Suprapubic skin (tissue), 4 donors: ENCODE measurements at regions not wholly inside any gene's neighbourhood (a gene's known extent, or its start where the extent isn't known, plus 50 kb on each side); places are given as distances from the start of the nearest gene placed in this dataset.

Source experiments
- CTCF ChIP-seq, 2 donors: fragments of 200-600 bp in 1 of 2; fragments of 450-650 bp in 1 of 2; sonication (generic) in 1 of 2; IDR thresholded peaks; one replicate each; pipeline ENCODE4 v1.5.1; 2016 to 2019; ENCODE audit warnings: antibody characterized with exemption in 2 of 2, mild to moderate bottlenecking in 1 of 2, moderate library complexity in 1 of 2
- EP300 ChIP-seq: sonication (generic); formaldehyde crosslinking; IDR thresholded peaks from one replicate; pipeline ENCODE4 v1.6.1; 2017; ENCODE audit warnings: antibody characterized with exemption
- POLR2A ChIP-seq, 2 donors: fragments of 450-650 bp; IDR thresholded peaks; one replicate each; pipeline ENCODE4 v1.6.1; 2017; ENCODE audit warnings: antibody characterized with exemption in 2 of 2, mild to moderate bottlenecking in 2 of 2, moderate library complexity in 2 of 2
- POLR2AphosphoS5 ChIP-seq, 3 donors: sonication (generic); formaldehyde crosslinking; IDR thresholded peaks; one replicate each; pipeline ENCODE4 v1.6.1; 2017; ENCODE audit warnings: antibody characterized with exemption in 3 of 3

GRCh38 chr16:51716195-51716594 is 565.1 kb upstream of the SALL1 start:
- no peak for TF ChIP-seq CTCF (IDR thresholded peaks at IDR 0.05)
- no peak for TF ChIP-seq POLR2A (IDR thresholded peaks at IDR 0.05)
- TF ChIP-seq POLR2AphosphoS5 (IDR thresholded peaks at IDR 0.05): no peak
- no peak for TF ChIP-seq EP300
